Keratinocyte (primary cell): ENCODE measurements at regions not wholly inside any gene's neighbourhood (a gene's known extent, or its start where the extent isn't known, plus 50 kb on each side); places are given as distances from the start of the nearest gene placed in this dataset.

Experiments used
- DNase-seq: peaks from one replicate; pipeline ENCODE4 v3.0.0-alpha.2; 2011; ENCODE audit warnings: low read depth, missing footprints, low spot score
- FAIRE-seq: peaks from 2 replicates; lab custom pipeline; 2011; peaks lifted over from hg19 to GRCh38; lab: Jason Lieb, UNC
- H2AFZ ChIP-seq: 2 replicates; pipeline ENCODE4 v1.6.0; 2012; ENCODE audit warnings: low read length, control low read depth, inconsistent platforms; ENCODE audit not compliant: control insufficient read depth
- H3K27ac ChIP-seq: 2 replicates; pipeline ENCODE4 v1.5.1; 2011; ENCODE audit warnings: low read length; ENCODE audit not compliant: control insufficient read depth, insufficient read depth
- H3K27me3 ChIP-seq: 3 replicates; pipeline ENCODE4 v1.6.0; 2011; ENCODE audit warnings: low read length; ENCODE audit not compliant: control insufficient read depth, insufficient read depth; ENCODE audit errors: extremely low read depth
- H3K36me3 ChIP-seq, 2 experiments: 2 replicates in 1 of 2; 3 replicates in 1 of 2; pipeline ENCODE4 v1.5.1; 2011; ENCODE audit warnings: low read length in 2 of 2, mild to moderate bottlenecking in 1 of 2; ENCODE audit not compliant: control insufficient read depth in 2 of 2, insufficient read depth in 2 of 2; ENCODE audit errors: extremely low read depth in 1 of 2
- H3K4me1 ChIP-seq: 3 replicates; pipeline ENCODE4 v1.5.1; 2011; ENCODE audit warnings: low read length; ENCODE audit not compliant: control insufficient read depth, insufficient read depth; ENCODE audit errors: extremely low read depth
- H3K4me2 ChIP-seq: 3 replicates; pipeline ENCODE4 v1.6.0; 2011; ENCODE audit warnings: low read depth, low read length; ENCODE audit not compliant: control insufficient read depth, insufficient read depth; ENCODE audit errors: extremely low read depth
- H3K4me3 ChIP-seq, 3 experiments: fragments of 200-600 bp in 1 of 3; sonication (generic) in 1 of 3; 2 replicates in 2 of 3; 3 replicates in 1 of 3; pipeline ENCODE4 v1.5.1; 2011 to 2016; ENCODE audit warnings: low read length in 3 of 3, mild to moderate bottlenecking in 3 of 3, control low read depth in 2 of 3, inconsistent platforms in 1 of 3, low read depth in 1 of 3, mixed read lengths in 1 of 3, mixed run types in 1 of 3, moderate library complexity in 1 of 3; ENCODE audit not compliant: control insufficient read depth in 2 of 3, insufficient read depth in 2 of 3; ENCODE audit errors: extremely low read depth in 1 of 3
- H3K79me2 ChIP-seq: 2 replicates; pipeline ENCODE4 v1.6.0; 2012; ENCODE audit warnings: low read length; ENCODE audit not compliant: control insufficient read depth, insufficient read depth
- H3K9ac ChIP-seq: 3 replicates; pipeline ENCODE4 v1.6.0; 2011; ENCODE audit warnings: low read length; ENCODE audit not compliant: control insufficient read depth, insufficient read depth; ENCODE audit errors: extremely low read depth
- H3K9me1 ChIP-seq: 3 replicates; pipeline ENCODE4 v1.6.0; 2011; ENCODE audit warnings: low read length; ENCODE audit not compliant: control insufficient read depth, insufficient read depth; ENCODE audit errors: extremely low read depth
- H3K9me3 ChIP-seq: 2 replicates; pipeline ENCODE4 v1.5.1; 2012; ENCODE audit warnings: low read depth, low read length; ENCODE audit not compliant: control insufficient read depth
- H4K20me1 ChIP-seq: 3 replicates; pipeline ENCODE4 v1.6.0; 2011; ENCODE audit warnings: low read length; ENCODE audit not compliant: control insufficient read depth, insufficient read depth; ENCODE audit errors: extremely low read depth
- CTCF ChIP-seq, 3 experiments: IDR thresholded peaks in 1 of 3; conservative IDR thresholded peaks in 1 of 3; optimal IDR thresholded peaks in 1 of 3; 2 replicates in 2 of 3; 3 replicates in 1 of 3; pipeline versions ENCODE3 to v1.5.1; 2011; ENCODE audit warnings: low read length in 3 of 3, mild to moderate bottlenecking in 3 of 3, moderate library complexity in 2 of 3, control low read depth in 1 of 3, inconsistent platforms in 1 of 3; ENCODE audit not compliant: insufficient read depth in 2 of 3; ENCODE audit errors: extremely low read depth in 1 of 3
- EZH2 ChIP-seq: IDR thresholded peaks from one replicate; pipeline ENCODE4 v1.6.1; 2012; ENCODE audit warnings: inconsistent platforms, mild to moderate bottlenecking, low read length, moderate library complexity
- dilution Hi-C: fragments of 300-500 bp; cut with MboI; formaldehyde crosslinking; loops from one replicate; pipeline ENCODE4 v1.7.0; 2020; ENCODE audit warnings: low sequenced_read_pairs; ENCODE audit not compliant: extremely low pct_ligation_motif_present

- no peak overlapping the region for H2AFZ ChIP-seq
- no peaks in the 10 kb centered on the region for H4K20me1 ChIP-seq
- no peak overlapping the region for H3K27ac ChIP-seq
- no peak overlapping the region for H3K4me3 ChIP-seq
- H3K4me1 ChIP-seq: peaks cover 4% of the 10 kb centered on the region
- H3K79me2 ChIP-seq: no peaks in the 10 kb centered on the region
- no peaks in the 10 kb centered on the region for H3K9me1 ChIP-seq
- H3K9ac ChIP-seq: no peak overlapping the region
- H3K36me3 ChIP-seq: no peaks in the 10 kb centered on the region
- no peak for TF ChIP-seq EZH2
- no peak for TF ChIP-seq CTCF (optimal IDR thresholded peaks at IDR 0.05 in 1 of 3, IDR thresholded peaks at IDR 0.05 in 1 of 3, conservative IDR thresholded peaks at IDR 0.05 in 1 of 3; ENCODE audit: extremely low read depth in 1 of 3, insufficient read depth in 2 of 3, low read length in 3 of 3)
- peaks cover 38% of the 10 kb centered on the region for H3K27me3 ChIP-seq
- DNase-seq: no peak
- no peak overlapping the region for H3K4me2 ChIP-seq
- FAIRE-seq: no peak
- dilution Hi-C loops: no loop called here
- H3K9me3 ChIP-seq: no peaks in the 10 kb centered on the region
Observed at GRCh38 chr9:129434187-129434586, 186.7 kb downstream of the C9orf50 start.

- Histone ChIP-seq H4K20me1 (no peaks in the 10 kb centered on the region), H3K27ac (no peak overlapping the region), H3K4me2 (no peak overlapping the region), H3K9me1 (no peaks in the 10 kb centered on the region), H3K9ac (no peak overlapping the region), H3K79me2 (no peaks in the 10 kb centered on the region), H3K27me3 (peaks cover 22% of the 10 kb centered on the region), H2AFZ (no peak overlapping the region), H3K9me3 (no peaks in the 10 kb centered on the region), H3K36me3 (no peaks in the 10 kb centered on the region), H3K4me3 (no peak overlapping the region), H3K4me1 (peaks cover under 1% of the 10 kb centered on the region)
- no peak for DNase-seq
- no peak for FAIRE-seq
- TF ChIP-seq EZH2 (no peak), CTCF (optimal IDR thresholded peaks at IDR 0.05 in 1 of 3, IDR thresholded peaks at IDR 0.05 in 1 of 3, conservative IDR thresholded peaks at IDR 0.05 in 1 of 3; ENCODE audit: extremely low read depth in 1 of 3, insufficient read depth in 2 of 3, low read length in 3 of 3) (no peak)
- dilution Hi-C loops: no loop called here
Observed at GRCh38 chr9:129432297-129433154, 188.4 kb downstream of the C9orf50 start.
